ENCODE measurements at regions not wholly inside any gene's neighbourhood (a gene's known extent, or its start where the extent isn't known, plus 50 kb on each side); places are given as distances from the start of the nearest gene placed in this dataset.

GRCh38 chr15:46059921-46060594 lies 425.2 kb downstream of the SQOR start:
- no peaks in the 10 kb centered on the region for H3K36me3 Mint-ChIP-seq
- DNase-seq (ENCODE audit: low spot score) = no peak
- ChIA-PET POLR2A (no interaction called here), CTCF (no interaction called here)
- H3K9me3 Mint-ChIP-seq = no peaks in the 10 kb centered on the region
- no peak overlapping the region for H3K27ac Mint-ChIP-seq
- TF ChIP-seq ZSCAN18 (CRISPR knock-in tag; IDR thresholded peaks at IDR 0.05) = no peak
- no peak for TF ChIP-seq ZNF317 (CRISPR knock-in tag; IDR thresholded peaks at IDR 0.05; ENCODE audit: borderline replicate concordance, low read depth)
- no peak for TF ChIP-seq OVOL2 (CRISPR knock-in tag; IDR thresholded peaks at IDR 0.05; ENCODE audit: borderline replicate concordance)
- no peak for TF ChIP-seq ZBTB21 (CRISPR knock-in tag; IDR thresholded peaks at IDR 0.05; ENCODE audit: borderline replicate concordance)
- TF ChIP-seq FOXJ3 (CRISPR knock-in tag; IDR thresholded peaks at IDR 0.05; ENCODE audit: borderline replicate concordance) = no peak
- TF ChIP-seq, protein P1, sequence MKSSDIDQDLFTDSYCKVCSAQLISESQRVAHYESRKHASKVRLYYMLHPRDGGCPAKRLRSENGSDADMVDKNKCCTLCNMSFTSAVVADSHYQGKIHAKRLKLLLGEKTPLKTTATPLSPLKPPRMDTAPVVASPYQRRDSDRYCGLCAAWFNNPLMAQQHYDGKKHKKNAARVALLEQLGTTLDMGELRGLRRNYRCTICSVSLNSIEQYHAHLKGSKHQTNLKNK (CRISPR knock-in tag; IDR thresholded peaks at IDR 0.05) = no peak
- no peak for TF ChIP-seq ZNF416 (CRISPR knock-in tag; IDR thresholded peaks at IDR 0.05)
- TF ChIP-seq, protein P2, sequence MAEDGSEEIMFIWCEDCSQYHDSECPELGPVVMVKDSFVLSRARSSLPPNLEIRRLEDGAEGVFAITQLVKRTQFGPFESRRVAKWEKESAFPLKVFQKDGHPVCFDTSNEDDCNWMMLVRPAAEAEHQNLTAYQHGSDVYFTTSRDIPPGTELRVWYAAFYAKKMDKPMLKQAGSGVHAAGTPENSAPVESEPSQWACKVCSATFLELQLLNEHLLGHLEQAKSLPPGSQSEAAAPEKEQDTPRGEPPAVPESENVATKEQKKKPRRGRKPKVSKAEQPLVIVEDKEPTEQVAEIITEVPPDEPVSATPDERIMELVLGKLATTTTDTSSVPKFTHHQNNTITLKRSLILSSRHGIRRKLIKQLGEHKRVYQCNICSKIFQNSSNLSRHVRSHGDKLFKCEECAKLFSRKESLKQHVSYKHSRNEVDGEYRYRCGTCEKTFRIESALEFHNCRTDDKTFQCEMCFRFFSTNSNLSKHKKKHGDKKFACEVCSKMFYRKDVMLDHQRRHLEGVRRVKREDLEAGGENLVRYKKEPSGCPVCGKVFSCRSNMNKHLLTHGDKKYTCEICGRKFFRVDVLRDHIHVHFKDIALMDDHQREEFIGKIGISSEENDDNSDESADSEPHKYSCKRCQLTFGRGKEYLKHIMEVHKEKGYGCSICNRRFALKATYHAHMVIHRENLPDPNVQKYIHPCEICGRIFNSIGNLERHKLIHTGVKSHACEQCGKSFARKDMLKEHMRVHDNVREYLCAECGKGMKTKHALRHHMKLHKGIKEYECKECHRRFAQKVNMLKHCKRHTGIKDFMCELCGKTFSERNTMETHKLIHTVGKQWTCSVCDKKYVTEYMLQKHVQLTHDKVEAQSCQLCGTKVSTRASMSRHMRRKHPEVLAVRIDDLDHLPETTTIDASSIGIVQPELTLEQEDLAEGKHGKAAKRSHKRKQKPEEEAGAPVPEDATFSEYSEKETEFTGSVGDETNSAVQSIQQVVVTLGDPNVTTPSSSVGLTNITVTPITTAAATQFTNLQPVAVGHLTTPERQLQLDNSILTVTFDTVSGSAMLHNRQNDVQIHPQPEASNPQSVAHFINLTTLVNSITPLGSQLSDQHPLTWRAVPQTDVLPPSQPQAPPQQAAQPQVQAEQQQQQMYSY (CRISPR knock-in tag; IDR thresholded peaks at IDR 0.05) = no peak
- no peak for TF ChIP-seq IRF2 (CRISPR knock-in tag; IDR thresholded peaks at IDR 0.05; ENCODE audit: borderline replicate concordance, low read depth)
- TF ChIP-seq ZNF219 (CRISPR knock-in tag; IDR thresholded peaks at IDR 0.05; ENCODE audit: borderline replicate concordance) = no peak
- TF ChIP-seq KAT7 (CRISPR knock-in tag; IDR thresholded peaks at IDR 0.05; ENCODE audit: borderline replicate concordance) = no peak
- TF ChIP-seq ZNF121 (CRISPR knock-in tag; IDR thresholded peaks at IDR 0.05) = no peak
- TF ChIP-seq MYBL2 (CRISPR knock-in tag; IDR thresholded peaks at IDR 0.05) = no peak
- no peak for TF ChIP-seq FOXP4 (CRISPR knock-in tag; IDR thresholded peaks at IDR 0.05)
- no peak for TF ChIP-seq PREB (CRISPR knock-in tag; IDR thresholded peaks at IDR 0.05; ENCODE audit: borderline replicate concordance)
- no peak for TF ChIP-seq ATF3 (CRISPR knock-in tag; conservative IDR thresholded peaks at IDR 0.05)
- no peak for TF ChIP-seq TP53 (CRISPR knock-in tag; IDR thresholded peaks at IDR 0.05)
- no peak for TF ChIP-seq GRHL2 (CRISPR knock-in tag; IDR thresholded peaks at IDR 0.05; ENCODE audit: insufficient replicate concordance, severe bottlenecking)
- ATAC-seq = no peak
- no peaks in the 10 kb centered on the region for H3K4me1 Mint-ChIP-seq
- H3K4me3 Mint-ChIP-seq = no peak overlapping the region
- no peaks in the 10 kb centered on the region for H3K27me3 Mint-ChIP-seq (ENCODE audit: low read depth)

Data from WTC11 (cell line).